ENCODE measurements at regions not wholly inside any gene's neighbourhood (a gene's known extent, or its start where the extent isn't known, plus 50 kb on each side); places are given as distances from the start of the nearest gene placed in this dataset.
"Not testable (repeated sequence)": the region's sequence is repeated elsewhere in the genome, so short reads cannot be mapped to it uniquely, and the experiment has no call there.

DNA sequence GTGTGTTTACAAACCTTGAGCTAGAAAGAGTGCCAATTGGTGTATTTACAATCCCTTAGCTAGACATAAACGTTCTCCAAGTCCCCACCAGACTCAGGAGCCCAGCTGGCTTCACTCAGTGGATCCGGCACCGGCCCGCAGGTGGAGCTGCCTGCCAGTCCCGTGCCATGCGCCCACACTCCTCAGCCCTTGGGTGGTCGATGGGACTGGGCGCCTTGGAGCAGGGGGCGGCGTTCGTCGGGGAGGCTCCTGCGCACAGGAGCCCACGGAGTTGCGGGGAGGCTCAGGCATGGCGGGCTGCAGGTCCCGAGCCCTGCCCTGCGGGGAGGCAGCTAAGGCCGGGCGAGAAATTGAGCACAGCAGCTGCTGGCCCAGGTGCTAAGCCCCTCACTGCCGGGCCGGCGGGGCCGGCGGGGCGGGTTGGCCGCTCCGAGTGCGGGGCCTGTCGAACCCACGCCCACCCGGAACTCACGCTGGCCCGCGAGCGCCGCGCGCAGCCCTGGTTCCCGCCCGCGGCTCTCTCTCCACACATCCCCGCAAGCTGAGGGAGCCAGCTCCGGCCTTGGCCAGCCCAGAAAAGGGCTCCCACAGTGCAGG, 1188.0 kb downstream of the NXPH1 start:
- TF ChIP-seq POLR2A (IDR thresholded peaks at IDR 0.05; ENCODE audit: extremely low read depth, insufficient read length): not testable (repeated sequence)
- TF ChIP-seq, protein P1, sequence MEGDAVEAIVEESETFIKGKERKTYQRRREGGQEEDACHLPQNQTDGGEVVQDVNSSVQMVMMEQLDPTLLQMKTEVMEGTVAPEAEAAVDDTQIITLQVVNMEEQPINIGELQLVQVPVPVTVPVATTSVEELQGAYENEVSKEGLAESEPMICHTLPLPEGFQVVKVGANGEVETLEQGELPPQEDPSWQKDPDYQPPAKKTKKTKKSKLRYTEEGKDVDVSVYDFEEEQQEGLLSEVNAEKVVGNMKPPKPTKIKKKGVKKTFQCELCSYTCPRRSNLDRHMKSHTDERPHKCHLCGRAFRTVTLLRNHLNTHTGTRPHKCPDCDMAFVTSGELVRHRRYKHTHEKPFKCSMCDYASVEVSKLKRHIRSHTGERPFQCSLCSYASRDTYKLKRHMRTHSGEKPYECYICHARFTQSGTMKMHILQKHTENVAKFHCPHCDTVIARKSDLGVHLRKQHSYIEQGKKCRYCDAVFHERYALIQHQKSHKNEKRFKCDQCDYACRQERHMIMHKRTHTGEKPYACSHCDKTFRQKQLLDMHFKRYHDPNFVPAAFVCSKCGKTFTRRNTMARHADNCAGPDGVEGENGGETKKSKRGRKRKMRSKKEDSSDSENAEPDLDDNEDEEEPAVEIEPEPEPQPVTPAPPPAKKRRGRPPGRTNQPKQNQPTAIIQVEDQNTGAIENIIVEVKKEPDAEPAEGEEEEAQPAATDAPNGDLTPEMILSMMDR (IDR thresholded peaks at IDR 0.05; ENCODE audit: low read depth, low read length): not testable (repeated sequence)

Measured in NB4 (cell line).